Activated T-cell treated with anti-CD3 and anti-CD28 coated beads, Interleukin-2, amount 50 U/mL, for 4 hours (primary cell): ENCODE measurements at regions not wholly inside any gene's neighbourhood (a gene's known extent, or its start where the extent isn't known, plus 50 kb on each side); places are given as distances from the start of the nearest gene placed in this dataset.
"Not testable (repeated sequence)": the region's sequence is repeated elsewhere in the genome, so short reads cannot be mapped to it uniquely, and the experiment has no call there.

Experiments
- ATAC-seq, 2 donors: fragments of 200-7000 bp; cut with Tn5 transposase; one replicate each; pipeline ENCODE4 v1.10.0; 2021
- DNase-seq: peaks from one replicate; pipeline ENCODE4 v3.0.0-alpha.2; 2020
- H3K27me3 Mint-ChIP-seq: one replicate; pipeline ENCODE4 v1.8.0; 2021; ENCODE audit warnings: low read depth, mixed read lengths
- H3K36me3 Mint-ChIP-seq: one replicate; pipeline ENCODE4 v1.8.0; 2022; ENCODE audit warnings: mixed read lengths; ENCODE audit not compliant: insufficient read depth
- H3K4me1 Mint-ChIP-seq: one replicate; pipeline ENCODE4 v1.8.0; 2021; ENCODE audit warnings: low read depth, mixed read lengths
- H3K4me3 Mint-ChIP-seq: one replicate; pipeline ENCODE4 v1.8.0; 2021; ENCODE audit warnings: mild to moderate bottlenecking, moderate library complexity, mixed read lengths
- H3K9me3 Mint-ChIP-seq: one replicate; pipeline ENCODE4 v1.8.0; 2021; ENCODE audit warnings: mixed read lengths

- Mint-ChIP-seq H3K36me3 (no peaks in the 10 kb centered on the region), H3K4me3 (no peak overlapping the region), H3K4me1 (peaks cover 14% of the 10 kb centered on the region), H3K27me3 (peaks cover under 1% of the 10 kb centered on the region), H3K9me3 (no peaks in the 10 kb centered on the region)
- no peak for ATAC-seq
- no peak for DNase-seq
Measured at GRCh38 chr10:22158426-22158825, 59.4 kb downstream of the EBLN1 start.

DNA sequence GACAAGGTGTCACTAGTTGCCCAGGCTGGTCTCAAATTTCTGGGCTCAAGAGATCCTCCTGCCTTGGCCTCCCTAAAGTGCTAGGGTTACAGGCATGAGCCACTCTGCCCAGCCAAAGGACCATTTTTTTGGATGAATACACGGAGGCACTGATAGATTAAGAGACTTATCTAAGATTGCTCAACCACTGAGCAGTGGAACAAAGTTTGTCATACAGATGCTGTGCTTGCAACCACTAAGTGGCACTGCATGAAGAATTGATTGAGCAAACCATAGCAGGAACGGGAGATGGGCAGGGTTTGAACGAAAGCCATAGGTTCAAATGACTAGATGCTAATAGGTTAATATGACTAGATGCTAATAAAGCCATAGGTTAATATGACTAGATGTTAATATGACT is 61.1 kb downstream of the EBLN1 start:
- Mint-ChIP-seq H3K4me1 (peaks cover 14% of the 10 kb centered on the region), H3K36me3 (no peaks in the 10 kb centered on the region), H3K27me3 (peaks cover 8% of the 10 kb centered on the region), H3K4me3 (no peak overlapping the region), H3K9me3 (peaks cover 3% of the 10 kb centered on the region)
- ATAC-seq (no peak), DNase-seq (no peak)

DNA sequence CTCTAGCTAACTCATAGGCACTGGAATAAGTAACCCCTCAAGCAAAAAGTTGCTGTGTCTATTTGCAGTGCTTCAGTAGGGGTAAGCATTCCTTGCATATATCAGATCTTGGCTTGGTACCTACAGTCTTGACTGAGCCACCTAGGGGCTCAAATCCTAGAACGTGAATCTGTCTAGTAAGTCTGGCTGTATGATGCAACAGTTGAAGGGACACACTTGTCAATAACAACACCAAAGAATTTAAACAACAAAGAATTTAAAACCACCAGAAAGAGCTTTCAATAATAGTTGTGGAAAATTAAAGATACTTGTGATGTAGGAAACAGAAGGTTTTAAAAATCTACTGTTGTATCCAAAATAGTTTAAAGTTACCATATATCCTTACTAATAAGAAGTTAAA is 65.4 kb downstream of the EBLN1 start:
- Mint-ChIP-seq H3K27me3 (peaks cover 11% of the 10 kb centered on the region), H3K36me3 (peaks cover 3% of the 10 kb centered on the region), H3K9me3 (peaks cover 14% of the 10 kb centered on the region), H3K4me1 (no peaks in the 10 kb centered on the region), H3K4me3 (no peak overlapping the region)
- DNase-seq (no peak), ATAC-seq (no peak)

GRCh38 chr10:22150842-22151241 is 67.0 kb downstream of the EBLN1 start:
- Mint-ChIP-seq H3K36me3 (peaks cover 3% of the 10 kb centered on the region), H3K9me3 (peaks cover 21% of the 10 kb centered on the region), H3K4me1 (no peaks in the 10 kb centered on the region), H3K27me3 (peaks cover 14% of the 10 kb centered on the region), H3K4me3 (no peak overlapping the region)
- no peak for ATAC-seq
- no peak for DNase-seq

DNA sequence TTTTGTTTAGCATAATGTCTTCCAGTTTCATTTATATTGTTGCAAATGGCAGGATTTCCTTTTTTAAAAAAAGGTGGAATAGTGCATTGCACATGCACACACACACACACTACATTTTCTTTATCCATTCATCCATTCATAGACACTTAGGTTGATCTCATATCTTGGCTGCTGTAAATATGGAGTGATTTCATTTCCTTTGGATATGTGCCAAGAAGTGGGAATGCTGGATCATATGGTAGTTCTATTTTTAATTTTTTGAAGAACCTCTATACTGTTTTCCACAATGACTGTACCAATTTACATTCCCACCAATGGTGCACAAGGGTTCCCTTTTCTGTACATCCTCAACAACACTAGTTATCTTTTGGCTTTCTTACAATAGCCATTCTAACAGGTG is 68.9 kb downstream of the EBLN1 start:
- Mint-ChIP-seq H3K27me3 (peaks cover 14% of the 10 kb centered on the region), H3K4me3 (no peak overlapping the region), H3K36me3 (peaks cover 3% of the 10 kb centered on the region), H3K4me1 (no peaks in the 10 kb centered on the region), H3K9me3 (peaks cover 21% of the 10 kb centered on the region)
- ATAC-seq (no peak), DNase-seq (no peak)

DNA sequence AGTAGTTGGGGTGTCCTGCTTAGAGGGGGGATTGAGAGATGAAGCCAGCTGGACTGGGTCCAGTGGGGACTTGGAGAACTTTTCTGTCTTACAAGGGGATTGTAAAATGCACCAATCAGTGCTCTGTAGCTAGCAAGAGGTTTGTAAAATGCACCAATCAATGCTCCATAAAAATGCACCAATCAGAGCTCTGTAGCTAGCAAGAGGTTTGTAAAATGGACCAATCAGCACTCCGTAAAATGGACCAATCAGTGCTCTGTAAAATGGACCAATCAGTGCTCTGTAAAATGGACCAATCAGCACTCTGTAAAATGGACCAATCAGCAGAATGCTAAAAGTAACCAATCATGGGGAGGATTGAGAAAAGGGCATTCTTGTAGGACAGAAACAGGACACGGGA is 71.9 kb downstream of the EBLN1 start:
- not testable (repeated sequence) for ATAC-seq, H3K4me1 Mint-ChIP-seq, H3K4me3 Mint-ChIP-seq, H3K36me3 Mint-ChIP-seq, DNase-seq, H3K27me3 Mint-ChIP-seq
- peaks cover 11% of the 10 kb centered on the region for H3K9me3 Mint-ChIP-seq

GRCh38 chr10:22137542-22137941 is 80.3 kb downstream of the EBLN1 start:
- Mint-ChIP-seq H3K4me3 (no peak overlapping the region), H3K9me3 (no peaks in the 10 kb centered on the region), H3K4me1 (peaks cover 8% of the 10 kb centered on the region), H3K36me3 (no peaks in the 10 kb centered on the region), H3K27me3 (peaks cover 16% of the 10 kb centered on the region)
- ATAC-seq, result no peak
- DNase-seq, result no peak

DNA sequence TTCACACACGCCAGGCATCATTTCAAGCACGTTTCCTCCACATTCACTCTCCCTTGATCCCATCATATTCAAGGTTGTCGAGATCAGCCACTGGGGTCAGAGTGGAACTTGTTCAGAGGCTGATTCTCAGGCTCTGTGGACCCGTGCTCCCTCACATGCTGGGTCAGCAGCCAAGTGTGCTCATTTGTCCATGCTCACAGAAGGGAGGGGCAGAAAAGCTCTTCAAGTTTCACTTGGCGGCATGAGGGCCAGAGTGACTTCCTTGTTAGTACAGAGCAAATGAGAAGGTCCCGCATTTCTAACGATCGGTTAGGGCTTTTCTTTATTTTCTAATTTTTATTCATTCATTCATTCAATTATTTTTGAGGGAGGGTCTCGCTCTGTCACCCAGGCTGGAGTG is 82.2 kb downstream of the EBLN1 start:
- Mint-ChIP-seq H3K4me3 (no peak overlapping the region), H3K9me3 (no peaks in the 10 kb centered on the region), H3K27me3 (peaks cover 16% of the 10 kb centered on the region), H3K36me3 (no peaks in the 10 kb centered on the region), H3K4me1 (peaks cover 8% of the 10 kb centered on the region)
- DNase-seq (no peak), ATAC-seq (no peak)

GRCh38 chr10:22133749-22134624 is 83.8 kb downstream of the EBLN1 start:
- Mint-ChIP-seq H3K9me3 (no peaks in the 10 kb centered on the region), H3K4me3 (no peak overlapping the region), H3K4me1 (peaks cover 8% of the 10 kb centered on the region), H3K27me3 (peaks cover 26% of the 10 kb centered on the region), H3K36me3 (no peaks in the 10 kb centered on the region)
- ATAC-seq, result peak in 1 of 2 donors; percentile 23
- DNase-seq, result no peak

GRCh38 chr10:22130824-22131223 is 87.0 kb downstream of the EBLN1 start:
- not testable (repeated sequence) for H3K4me3 Mint-ChIP-seq, DNase-seq, H3K9me3 Mint-ChIP-seq, ATAC-seq, H3K36me3 Mint-ChIP-seq, H3K4me1 Mint-ChIP-seq
- peaks cover 22% of the 10 kb centered on the region for H3K27me3 Mint-ChIP-seq

DNA sequence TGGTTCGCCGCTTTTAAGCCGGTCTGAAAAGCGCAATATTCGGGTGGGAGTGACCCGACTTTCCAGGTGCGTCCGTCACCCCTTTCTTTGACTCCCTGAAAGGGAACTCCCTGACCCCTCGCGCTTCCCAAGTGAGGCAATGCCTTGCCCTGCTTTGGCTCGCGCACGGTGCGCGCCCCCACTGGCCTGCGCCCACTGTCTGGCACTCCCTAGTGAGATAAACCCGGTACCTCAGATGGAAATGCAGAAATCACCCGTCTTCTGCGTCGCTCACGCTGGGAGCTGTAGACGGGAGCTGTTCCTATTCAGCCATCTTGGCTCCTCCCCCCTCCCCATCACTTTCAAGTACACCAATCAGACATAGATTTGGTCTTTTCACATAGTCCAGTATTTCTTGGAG is 88.2 kb downstream of the EBLN1 start:
- DNase-seq, H3K36me3 Mint-ChIP-seq, ATAC-seq, H3K4me3 Mint-ChIP-seq, H3K4me1 Mint-ChIP-seq, H3K9me3 Mint-ChIP-seq: not testable (repeated sequence)
- peaks cover 19% of the 10 kb centered on the region for H3K27me3 Mint-ChIP-seq

DNA sequence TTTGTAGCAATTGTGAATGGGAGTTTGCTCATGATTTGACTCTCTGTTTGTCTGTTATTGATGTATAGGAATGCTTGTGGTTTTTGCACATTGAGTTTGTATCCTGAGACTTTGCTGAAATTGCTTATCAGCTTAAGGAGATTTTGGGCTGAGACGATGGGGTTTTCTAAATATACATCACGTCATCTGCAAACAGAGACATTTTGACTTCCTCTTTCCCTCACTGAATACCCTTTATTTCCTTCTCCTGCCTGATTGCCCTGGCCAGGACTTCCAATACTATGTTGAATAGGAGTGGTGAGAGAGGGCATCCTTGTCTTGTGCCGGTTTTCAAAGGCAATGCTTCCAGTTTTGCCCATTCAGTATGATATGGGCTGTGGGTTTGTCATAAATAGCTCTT is 96.6 kb downstream of the EBLN1 start:
- not testable (repeated sequence) for H3K36me3 Mint-ChIP-seq, DNase-seq, ATAC-seq

DNA sequence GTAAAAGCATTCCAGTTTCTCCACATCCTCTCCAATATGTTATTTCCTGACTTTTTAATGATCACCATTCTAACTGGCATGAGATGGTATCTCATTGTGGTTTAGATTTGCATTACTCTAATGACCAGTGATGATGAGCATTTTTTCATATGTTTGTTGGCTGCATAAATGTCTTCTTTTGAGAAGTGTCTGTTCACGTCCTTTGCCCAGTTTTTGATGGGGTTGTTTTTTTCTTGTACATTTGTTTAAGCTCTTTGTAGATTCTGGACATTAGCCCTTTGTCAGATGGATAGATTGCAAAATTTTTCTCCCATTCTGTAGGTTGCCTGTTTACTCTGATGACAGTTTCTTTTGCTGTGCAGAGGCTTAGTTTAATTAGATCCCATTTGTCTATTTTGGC is 97.7 kb downstream of the EBLN1 start:
- H3K9me3 Mint-ChIP-seq, DNase-seq, H3K36me3 Mint-ChIP-seq, H3K27me3 Mint-ChIP-seq, H3K4me1 Mint-ChIP-seq, H3K4me3 Mint-ChIP-seq, ATAC-seq: not testable (repeated sequence)

More for the DNA sequence above, 96.6 kb downstream of the EBLN1 start:
- H3K4me1 Mint-ChIP-seq, H3K27me3 Mint-ChIP-seq, H3K4me3 Mint-ChIP-seq, H3K9me3 Mint-ChIP-seq: not testable (repeated sequence)

GRCh38 chr10:22119575-22119974 is 98.2 kb downstream of the EBLN1 start:
- ATAC-seq, result not testable (repeated sequence)

GRCh38 chr10:22111705-22112104 is 106.1 kb downstream of the EBLN1 start:
- ATAC-seq, result no peak
- Mint-ChIP-seq H3K27me3 (peaks cover 14% of the 10 kb centered on the region), H3K4me3 (no peak overlapping the region), H3K4me1 (no peaks in the 10 kb centered on the region), H3K36me3 (no peaks in the 10 kb centered on the region), H3K9me3 (no peaks in the 10 kb centered on the region)
- DNase-seq, result no peak

More at GRCh38 chr10:22119575-22119974, 98.2 kb downstream of the EBLN1 start:
- not testable (repeated sequence) for DNase-seq, H3K27me3 Mint-ChIP-seq, H3K9me3 Mint-ChIP-seq, H3K4me1 Mint-ChIP-seq, H3K4me3 Mint-ChIP-seq, H3K36me3 Mint-ChIP-seq
